ENCODE measurements at regions not wholly inside any gene's neighbourhood (a gene's known extent, or its start where the extent isn't known, plus 50 kb on each side); places are given as distances from the start of the nearest gene placed in this dataset.

DNA sequence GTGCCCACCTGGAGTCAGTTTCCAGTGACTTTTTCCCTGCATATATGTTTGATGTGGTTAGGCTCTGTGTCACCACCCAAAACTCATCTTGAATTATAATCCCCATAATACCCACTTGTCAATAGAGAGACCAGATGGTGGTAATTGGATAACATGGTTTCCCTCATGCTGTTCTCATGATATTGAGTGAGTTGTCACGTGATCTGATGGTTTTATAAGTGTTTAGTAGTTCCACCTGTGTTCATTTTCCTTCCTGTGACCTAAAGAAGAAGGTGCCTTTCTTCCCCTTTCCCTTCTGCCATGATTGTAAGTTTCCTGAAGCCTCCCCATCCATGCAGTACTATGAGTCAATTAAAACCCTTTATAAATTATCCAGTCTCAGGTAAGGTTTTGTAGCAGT, 740.9 kb downstream of the ARAP2 start:
- no peaks in the 10 kb centered on the region for H3K27me3 ChIP-seq
- no peak overlapping the region for H3K4me3 ChIP-seq
- no peak for ATAC-seq
- TF ChIP-seq CTCF (IDR thresholded peaks at IDR 0.05) (no peak), POLR2A (IDR thresholded peaks at IDR 0.05) (no peak)
- WGBS (ENCODE audit: insufficient coverage, low coverage, low lambda C conversion rate, missing lambda C conversion rate), result 18% methylated on average over 1 of the region's 1 CpG
- intact Hi-C loops (cut with DNase I), result no loop called here
- H3K4me1 ChIP-seq, result no peaks in the 10 kb centered on the region
- DNase-seq, result no peak
- H3K9me3 ChIP-seq, result no peaks in the 10 kb centered on the region
- H3K36me3 ChIP-seq, result no peaks in the 10 kb centered on the region
- no peak overlapping the region for H3K27ac ChIP-seq

DNA sequence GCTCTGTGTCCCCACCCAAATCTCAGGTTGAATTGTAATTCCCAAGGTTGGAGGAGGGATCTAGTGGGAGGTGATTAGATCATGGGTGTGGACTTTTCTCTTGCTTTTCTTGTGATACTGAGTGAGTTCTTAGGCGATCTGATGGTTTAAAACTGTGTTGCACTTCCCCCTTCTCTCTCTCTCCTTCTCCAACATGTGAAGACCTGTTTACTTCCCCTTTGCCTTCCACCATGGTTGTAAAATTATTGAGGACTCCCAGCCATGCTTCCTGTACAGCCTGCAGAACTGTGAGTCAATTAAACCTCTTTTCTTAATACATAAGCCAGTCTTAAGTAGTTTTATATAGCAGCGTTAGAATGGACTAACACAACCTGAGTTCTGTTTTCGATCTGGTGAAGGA, 738.2 kb downstream of the ARAP2 start:
- DNase-seq, result no peak
- intact Hi-C loops (cut with DNase I), result no loop called here
- no peak overlapping the region for H3K4me3 ChIP-seq
- TF ChIP-seq CTCF (IDR thresholded peaks at IDR 0.05), result no peak
- TF ChIP-seq POLR2A (IDR thresholded peaks at IDR 0.05), result no peak
- 61% methylated on average over 3 of the region's 3 CpGs for WGBS (ENCODE audit: insufficient coverage, low coverage, low lambda C conversion rate, missing lambda C conversion rate)
- no peaks in the 10 kb centered on the region for H3K9me3 ChIP-seq
- no peaks in the 10 kb centered on the region for H3K27me3 ChIP-seq
- no peaks in the 10 kb centered on the region for H3K36me3 ChIP-seq
- no peaks in the 10 kb centered on the region for H3K4me1 ChIP-seq
- ATAC-seq, result no peak
- H3K27ac ChIP-seq, result no peak overlapping the region

GRCh38 chr4:35511851-35512250, 732.5 kb downstream of the ARAP2 start:
- 66% methylated on average over 4 of the region's 4 CpGs for WGBS (ENCODE audit: insufficient coverage, low coverage, low lambda C conversion rate, missing lambda C conversion rate)
- TF ChIP-seq POLR2A (IDR thresholded peaks at IDR 0.05) (no peak), CTCF (IDR thresholded peaks at IDR 0.05) (no peak)

GRCh38 chr4:35516102-35516501, 728.2 kb downstream of the ARAP2 start:
- no peaks in the 10 kb centered on the region for H3K27me3 ChIP-seq
- intact Hi-C loops (cut with DNase I), result no loop called here
- TF ChIP-seq POLR2A (IDR thresholded peaks at IDR 0.05), result no peak
- no peak for TF ChIP-seq CTCF (IDR thresholded peaks at IDR 0.05)
- H3K36me3 ChIP-seq, result no peaks in the 10 kb centered on the region
- H3K9me3 ChIP-seq, result no peaks in the 10 kb centered on the region
- no peak overlapping the region for H3K27ac ChIP-seq
- no peak overlapping the region for H3K4me3 ChIP-seq
- ATAC-seq (no peak), DNase-seq (no peak)
- 33% methylated on average over 1 of the region's 1 CpG for WGBS (ENCODE audit: insufficient coverage, low coverage, low lambda C conversion rate, missing lambda C conversion rate)
- H3K4me1 ChIP-seq, result no peaks in the 10 kb centered on the region

More at GRCh38 chr4:35511851-35512250, 732.5 kb downstream of the ARAP2 start:
- DNase-seq (no peak), ATAC-seq (no peak)
- H3K4me3 ChIP-seq, result no peak overlapping the region
- H3K4me1 ChIP-seq, result no peaks in the 10 kb centered on the region
- H3K27me3 ChIP-seq, result no peaks in the 10 kb centered on the region
- no peak overlapping the region for H3K27ac ChIP-seq
- intact Hi-C loops (cut with DNase I), result no loop called here
- no peaks in the 10 kb centered on the region for H3K36me3 ChIP-seq
- no peaks in the 10 kb centered on the region for H3K9me3 ChIP-seq

DNA sequence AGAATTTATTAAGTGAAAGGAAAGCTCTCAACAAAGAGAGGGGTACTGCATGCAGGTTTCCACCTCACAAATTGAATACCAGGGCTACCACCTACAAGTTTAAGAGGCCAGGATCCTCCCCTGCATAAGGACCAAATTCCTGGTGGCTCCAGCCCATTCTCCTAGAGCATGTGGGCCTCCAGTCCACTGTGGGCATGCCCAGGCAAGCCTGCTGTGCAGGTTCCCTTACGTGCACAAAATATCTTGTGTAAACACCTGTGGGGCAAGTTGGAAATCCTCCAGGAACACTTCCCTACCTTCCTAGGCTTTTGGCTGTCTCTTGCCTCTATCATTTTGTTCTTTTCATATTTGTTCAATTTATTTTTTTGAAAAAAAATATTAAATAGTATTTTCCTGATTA, 724.3 kb downstream of the ARAP2 start:
- DNase-seq, result no peak
- WGBS (ENCODE audit: insufficient coverage, low coverage, low lambda C conversion rate, missing lambda C conversion rate), result 0% methylated on average over 1 of the region's 1 CpG

More for the DNA sequence above, 724.3 kb downstream of the ARAP2 start:
- H3K9me3 ChIP-seq, result no peaks in the 10 kb centered on the region
- no peak for ATAC-seq
- TF ChIP-seq CTCF (IDR thresholded peaks at IDR 0.05) (no peak), POLR2A (IDR thresholded peaks at IDR 0.05) (no peak)
- no peaks in the 10 kb centered on the region for H3K36me3 ChIP-seq
- intact Hi-C loops (cut with DNase I), result no loop called here
- H3K27ac ChIP-seq, result no peak overlapping the region
- H3K27me3 ChIP-seq, result no peaks in the 10 kb centered on the region
- H3K4me3 ChIP-seq, result no peak overlapping the region
- H3K4me1 ChIP-seq, result no peaks in the 10 kb centered on the region

Data from right lobe of liver (tissue), 6 donors.